Retinal pigment epithelial cell (primary cell): ENCODE measurements at regions not wholly inside any gene's neighbourhood (a gene's known extent, or its start where the extent isn't known, plus 50 kb on each side); places are given as distances from the start of the nearest gene placed in this dataset.

Experiments
- DNase-seq: peaks from one replicate; pipeline ENCODE4 v3.0.0-alpha.2; 2010; ENCODE audit warnings: low read depth
- H3K4me3 ChIP-seq: 2 replicates; pipeline ENCODE4 v1.5.1; 2011; ENCODE audit warnings: mild to moderate bottlenecking, low read length, control low read depth, moderate library complexity
- TF ChIP-seq, protein P1 (sequence below): conservative IDR thresholded peaks from 2 replicates; pipeline ENCODE4 v1.5.1; 2011; ENCODE audit warnings: low read depth, low read length, control low read depth, inconsistent platforms

DNA sequence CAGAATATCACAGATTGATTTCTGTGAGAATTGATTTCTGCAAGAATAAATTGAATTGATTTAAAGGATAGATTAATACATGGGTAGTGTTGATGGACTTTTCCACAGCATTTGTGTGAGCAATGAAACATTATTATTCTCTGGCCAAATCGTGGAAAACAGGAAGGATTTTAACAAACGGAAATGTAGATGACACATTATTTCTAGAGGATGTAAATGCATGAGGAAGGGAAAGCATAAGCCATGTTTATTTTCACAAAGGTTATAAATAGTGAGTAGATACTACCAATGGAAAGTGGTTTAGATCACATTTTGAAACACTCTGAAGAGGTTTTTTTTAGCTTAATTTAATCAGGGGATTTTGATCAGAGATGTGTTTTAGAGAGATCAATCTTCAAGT, 1534.6 kb upstream of the MIR17HG start:
- TF ChIP-seq, protein P1, sequence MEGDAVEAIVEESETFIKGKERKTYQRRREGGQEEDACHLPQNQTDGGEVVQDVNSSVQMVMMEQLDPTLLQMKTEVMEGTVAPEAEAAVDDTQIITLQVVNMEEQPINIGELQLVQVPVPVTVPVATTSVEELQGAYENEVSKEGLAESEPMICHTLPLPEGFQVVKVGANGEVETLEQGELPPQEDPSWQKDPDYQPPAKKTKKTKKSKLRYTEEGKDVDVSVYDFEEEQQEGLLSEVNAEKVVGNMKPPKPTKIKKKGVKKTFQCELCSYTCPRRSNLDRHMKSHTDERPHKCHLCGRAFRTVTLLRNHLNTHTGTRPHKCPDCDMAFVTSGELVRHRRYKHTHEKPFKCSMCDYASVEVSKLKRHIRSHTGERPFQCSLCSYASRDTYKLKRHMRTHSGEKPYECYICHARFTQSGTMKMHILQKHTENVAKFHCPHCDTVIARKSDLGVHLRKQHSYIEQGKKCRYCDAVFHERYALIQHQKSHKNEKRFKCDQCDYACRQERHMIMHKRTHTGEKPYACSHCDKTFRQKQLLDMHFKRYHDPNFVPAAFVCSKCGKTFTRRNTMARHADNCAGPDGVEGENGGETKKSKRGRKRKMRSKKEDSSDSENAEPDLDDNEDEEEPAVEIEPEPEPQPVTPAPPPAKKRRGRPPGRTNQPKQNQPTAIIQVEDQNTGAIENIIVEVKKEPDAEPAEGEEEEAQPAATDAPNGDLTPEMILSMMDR = no peak
- H3K4me3 ChIP-seq = no peak overlapping the region
- DNase-seq = no peak

DNA sequence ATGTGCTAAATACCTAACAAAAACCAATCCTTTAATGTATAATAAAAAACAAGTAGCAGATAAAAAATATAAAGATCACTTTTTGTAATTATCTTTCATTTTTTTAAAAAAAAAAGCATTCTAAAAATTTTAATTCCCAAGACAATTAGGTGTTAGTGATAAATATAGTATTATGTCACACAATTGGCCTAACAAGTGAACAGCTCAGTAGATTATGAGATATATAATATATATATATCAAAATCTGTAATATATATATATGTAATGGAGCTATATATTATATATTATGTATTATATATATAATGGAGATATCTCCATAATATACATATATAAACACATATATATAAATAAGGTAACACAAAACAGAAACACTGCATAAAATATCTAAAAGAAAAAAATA, 1531.1 kb upstream of the MIR17HG start:
- no peak for DNase-seq
- TF ChIP-seq, protein P1 = no peak
- no peak overlapping the region for H3K4me3 ChIP-seq

DNA sequence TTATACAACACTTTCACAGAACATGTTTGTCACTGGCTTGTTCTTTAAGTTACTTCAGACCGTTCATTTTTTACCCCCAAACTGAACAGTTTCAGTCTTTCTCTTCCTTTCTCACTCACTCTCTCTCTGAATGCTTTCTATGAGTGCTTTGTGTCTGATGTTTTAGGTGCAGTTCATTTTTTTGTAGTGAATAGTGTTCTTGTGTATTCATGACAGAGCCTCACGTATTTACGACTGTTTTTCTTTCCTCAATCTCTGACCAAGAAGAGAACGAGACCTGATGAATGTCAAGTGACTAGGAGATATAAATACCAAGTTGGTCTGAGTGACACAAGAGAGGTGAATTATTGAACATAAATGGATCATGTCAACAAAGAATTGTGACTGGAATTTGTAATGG, 1525.0 kb upstream of the MIR17HG start:
- DNase-seq = no peak
- TF ChIP-seq, protein P1 = no peak
- H3K4me3 ChIP-seq = no peak overlapping the region

DNA sequence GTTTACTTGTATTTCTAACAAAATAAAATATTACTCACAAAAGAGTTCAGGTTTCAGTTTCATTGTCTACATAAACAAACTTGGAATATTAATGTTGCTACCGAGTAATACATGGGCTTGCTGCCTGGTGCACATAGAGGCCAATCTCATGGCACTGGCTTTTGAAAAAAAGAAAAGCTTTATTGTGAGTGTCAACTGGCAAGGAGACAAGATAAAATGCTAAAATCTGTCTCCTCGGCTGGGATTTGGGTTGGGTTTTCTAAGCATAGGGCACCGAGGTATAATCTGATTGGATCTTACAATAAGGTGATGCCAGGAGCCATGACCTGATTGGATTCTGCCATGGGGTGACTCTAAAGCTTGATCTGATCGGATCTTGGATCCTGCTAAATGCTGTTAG, 1519.9 kb upstream of the MIR17HG start:
- TF ChIP-seq, protein P1 = no peak
- H3K4me3 ChIP-seq = no peak overlapping the region
- no peak for DNase-seq

DNA sequence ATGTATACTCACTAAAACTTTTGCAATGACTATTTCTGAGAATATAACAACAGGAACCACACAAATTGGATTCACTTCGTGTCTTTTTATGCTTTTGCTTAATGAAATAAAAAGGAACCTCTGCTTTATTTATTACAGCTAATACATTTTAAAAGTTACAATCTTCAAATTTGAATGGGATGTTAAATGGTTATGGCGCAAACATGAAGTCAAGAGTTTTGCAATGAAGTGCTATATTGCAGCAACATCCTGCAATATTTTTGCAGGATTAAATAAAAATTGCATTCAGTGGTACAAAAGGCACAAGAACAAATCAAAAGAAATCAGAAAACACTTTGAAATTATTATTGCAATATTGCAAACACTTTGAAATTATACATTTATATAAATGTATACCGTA, 1519.0 kb upstream of the MIR17HG start:
- TF ChIP-seq, protein P1 = no peak
- DNase-seq = no peak
- no peak overlapping the region for H3K4me3 ChIP-seq

DNA sequence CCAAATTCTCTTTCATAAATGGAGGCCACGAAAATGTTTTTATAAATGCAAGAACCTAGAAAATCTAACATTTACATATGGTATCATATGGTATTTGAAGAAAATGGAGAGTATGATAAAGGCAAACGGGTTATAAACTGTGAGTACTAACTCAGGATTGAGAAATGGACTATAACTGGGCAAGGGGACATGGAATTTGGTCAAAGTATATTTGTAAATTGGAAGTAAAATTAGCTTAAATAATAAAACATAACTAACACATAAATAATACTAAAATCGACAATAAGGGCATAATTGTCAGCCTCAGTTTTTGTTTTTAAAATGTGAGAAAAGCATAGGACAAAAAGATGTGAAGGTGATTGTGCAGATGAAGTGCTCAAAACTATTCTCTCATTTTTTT, 1516.3 kb upstream of the MIR17HG start:
- no peak for DNase-seq
- TF ChIP-seq, protein P1 = no peak
- H3K4me3 ChIP-seq = no peak overlapping the region

DNA sequence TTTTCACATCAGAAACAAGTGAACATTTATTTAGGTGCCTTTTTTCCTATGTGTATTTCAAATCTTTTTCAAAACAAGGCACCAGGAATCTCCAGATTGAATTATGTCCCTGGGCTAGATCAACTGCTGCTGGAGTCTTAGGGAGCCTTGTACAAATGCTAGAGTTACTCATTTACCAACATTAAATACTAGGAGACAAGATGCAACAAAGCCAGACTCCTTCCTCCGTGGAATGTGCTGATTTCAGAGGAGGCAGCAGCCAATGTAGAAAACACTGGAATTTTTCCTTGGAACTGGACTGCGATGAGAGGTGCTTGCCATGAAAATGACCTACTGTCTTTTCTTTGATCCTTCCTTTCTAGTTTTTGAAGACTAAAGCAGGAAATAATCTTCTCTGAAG, 1514.7 kb upstream of the MIR17HG start:
- no peak for DNase-seq
- TF ChIP-seq, protein P1 = no peak
- no peak overlapping the region for H3K4me3 ChIP-seq
